ENCODE measurements at regions not wholly inside any gene's neighbourhood (a gene's known extent, or its start where the extent isn't known, plus 50 kb on each side); places are given as distances from the start of the nearest gene placed in this dataset.

DNA sequence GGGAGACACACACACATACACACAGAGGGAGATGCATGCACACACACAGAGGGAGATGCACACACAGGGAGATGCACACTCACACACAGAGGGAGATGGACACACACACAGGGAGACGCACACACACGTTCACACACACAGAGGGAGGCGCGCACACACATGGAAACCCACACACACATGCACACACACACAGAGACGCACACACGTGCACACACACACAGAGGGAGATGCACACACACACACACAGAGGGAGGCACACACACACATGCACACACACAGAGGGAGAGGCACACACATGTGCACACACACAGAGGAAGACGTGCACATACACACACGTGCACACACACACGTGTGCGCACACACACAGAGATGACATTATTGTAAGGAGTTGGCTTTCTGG is 79.1 kb downstream of the HMX1 start:
- no peaks in the 10 kb centered on the region for H3K36me3 ChIP-seq
- intact Hi-C loops (cut with DNase I): no loop called here
- DNase-seq: no peak
- H3K27ac ChIP-seq: no peak overlapping the region
- H3K27me3 ChIP-seq: peaks cover 0 to 28% (median under 1%) of the 10 kb centered on the region in 7 donors
- TF ChIP-seq, protein P1, sequence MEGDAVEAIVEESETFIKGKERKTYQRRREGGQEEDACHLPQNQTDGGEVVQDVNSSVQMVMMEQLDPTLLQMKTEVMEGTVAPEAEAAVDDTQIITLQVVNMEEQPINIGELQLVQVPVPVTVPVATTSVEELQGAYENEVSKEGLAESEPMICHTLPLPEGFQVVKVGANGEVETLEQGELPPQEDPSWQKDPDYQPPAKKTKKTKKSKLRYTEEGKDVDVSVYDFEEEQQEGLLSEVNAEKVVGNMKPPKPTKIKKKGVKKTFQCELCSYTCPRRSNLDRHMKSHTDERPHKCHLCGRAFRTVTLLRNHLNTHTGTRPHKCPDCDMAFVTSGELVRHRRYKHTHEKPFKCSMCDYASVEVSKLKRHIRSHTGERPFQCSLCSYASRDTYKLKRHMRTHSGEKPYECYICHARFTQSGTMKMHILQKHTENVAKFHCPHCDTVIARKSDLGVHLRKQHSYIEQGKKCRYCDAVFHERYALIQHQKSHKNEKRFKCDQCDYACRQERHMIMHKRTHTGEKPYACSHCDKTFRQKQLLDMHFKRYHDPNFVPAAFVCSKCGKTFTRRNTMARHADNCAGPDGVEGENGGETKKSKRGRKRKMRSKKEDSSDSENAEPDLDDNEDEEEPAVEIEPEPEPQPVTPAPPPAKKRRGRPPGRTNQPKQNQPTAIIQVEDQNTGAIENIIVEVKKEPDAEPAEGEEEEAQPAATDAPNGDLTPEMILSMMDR (IDR thresholded peaks at IDR 0.05): no peak
- no peak overlapping the region for H3K4me3 ChIP-seq
- 85 to 86% methylated on average over 10 of the region's 10 CpGs for WGBS, 2 donors
- no peaks in the 10 kb centered on the region for H3K9me3 ChIP-seq
- H3K4me1 ChIP-seq: no peaks in the 10 kb centered on the region
- no peak for ATAC-seq

DNA sequence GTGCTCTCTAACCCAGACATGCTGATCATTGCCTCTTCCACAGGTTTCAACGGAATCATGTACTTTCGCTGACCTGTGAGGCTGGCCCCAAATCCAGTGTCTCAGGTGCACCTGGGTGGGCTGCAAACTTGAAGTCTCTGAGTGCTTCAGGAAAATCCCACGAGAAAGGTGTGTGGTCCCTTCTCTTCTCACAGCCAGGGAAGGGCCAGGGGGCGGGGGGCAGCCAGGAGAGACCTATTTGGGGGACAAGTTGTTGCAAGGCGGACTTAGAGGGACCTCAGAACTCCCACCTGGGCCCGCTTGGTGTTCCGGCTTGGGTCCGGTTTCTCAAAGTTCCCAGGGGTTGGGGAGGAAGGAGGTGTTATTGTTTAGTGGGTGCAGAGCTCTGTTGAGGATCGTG is 80.0 kb downstream of the HMX1 start:
- TF ChIP-seq, protein P1 (IDR thresholded peaks at IDR 0.05): no peak
- no peak overlapping the region for H3K27ac ChIP-seq
- no peak overlapping the region for H3K4me3 ChIP-seq
- intact Hi-C loops (cut with DNase I): no loop called here
- WGBS, 2 donors: 79 to 82% methylated on average over 9 of the region's 9 CpGs
- ATAC-seq: no peak
- peaks cover 0 to 37% (median 8%) of the 10 kb centered on the region in 7 donors for H3K27me3 ChIP-seq
- no peaks in the 10 kb centered on the region for H3K36me3 ChIP-seq
- H3K4me1 ChIP-seq: no peaks in the 10 kb centered on the region
- no peak for DNase-seq
- H3K9me3 ChIP-seq: no peaks in the 10 kb centered on the region

DNA sequence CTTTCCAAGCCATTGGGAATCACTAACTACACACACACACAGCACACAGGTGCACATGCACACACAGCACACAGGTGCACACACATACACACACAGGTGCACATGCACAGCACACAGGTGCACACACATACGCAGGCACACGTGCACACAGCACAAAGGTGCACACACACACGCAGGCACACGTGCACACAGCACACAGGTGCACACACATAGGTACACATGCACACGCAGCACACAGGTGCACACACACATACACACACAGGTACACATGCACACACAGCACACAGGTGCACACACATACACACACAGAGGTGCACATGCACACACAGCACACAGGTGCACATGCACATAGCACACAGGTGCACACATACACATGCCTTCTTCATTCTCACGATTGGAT is 80.9 kb downstream of the HMX1 start:
- no peak for ATAC-seq
- Histone ChIP-seq H3K4me3 (no peak overlapping the region), H3K9me3 (no peaks in the 10 kb centered on the region), H3K4me1 (no peaks in the 10 kb centered on the region), H3K36me3 (no peaks in the 10 kb centered on the region), H3K27ac (no peak overlapping the region), H3K27me3 (peaks cover 0 to 45% (median 9%) of the 10 kb centered on the region in 7 donors)
- DNase-seq: no peak
- TF ChIP-seq, protein P1 (IDR thresholded peaks at IDR 0.05): no peak
- intact Hi-C loops (cut with DNase I): no loop called here
- WGBS, 2 donors: 83 to 84% methylated on average over 6 of the region's 6 CpGs

DNA sequence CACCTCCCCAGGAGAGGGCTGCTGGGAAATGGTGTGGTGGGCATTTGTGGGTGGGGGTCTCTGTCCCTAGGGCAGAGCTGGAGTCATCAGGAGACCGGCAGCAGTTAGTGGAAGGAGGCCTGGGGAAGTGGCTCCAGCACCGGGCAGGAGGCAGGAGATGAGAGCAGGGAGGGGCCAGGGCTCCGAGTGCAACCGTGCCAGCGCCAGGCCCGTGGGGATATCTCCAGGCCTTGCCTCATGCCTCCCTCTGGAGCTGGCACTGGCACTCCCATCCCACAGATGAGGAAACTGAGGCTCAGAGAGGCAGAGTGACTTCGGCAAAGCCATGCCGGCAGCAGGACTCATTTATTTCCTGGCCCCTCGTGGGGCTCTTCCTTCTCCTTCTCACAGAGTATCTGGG is 83.5 kb downstream of the HMX1 start:
- Histone ChIP-seq H3K27ac (no peak overlapping the region), H3K27me3 (peaks cover 0 to 42% (median 17%) of the 10 kb centered on the region in 7 donors), H3K4me3 (no peak overlapping the region), H3K9me3 (no peaks in the 10 kb centered on the region), H3K4me1 (no peaks in the 10 kb centered on the region), H3K36me3 (no peaks in the 10 kb centered on the region)
- WGBS, 2 donors: 77% methylated on average over 9 of the region's 9 CpGs
- no peak for DNase-seq
- no peak for ATAC-seq
- intact Hi-C loops (cut with DNase I): no loop called here
- TF ChIP-seq, protein P1 (IDR thresholded peaks at IDR 0.05): no peak

Data from heart right ventricle (tissue), 16 donors.